Body of pancreas (tissue), 4 donors: ENCODE measurements at regions not wholly inside any gene's neighbourhood (a gene's known extent, or its start where the extent isn't known, plus 50 kb on each side); places are given as distances from the start of the nearest gene placed in this dataset.

ENCODE experiments used
- POLR2A ChIP-seq, 3 donors: fragments of 450-650 bp; IDR thresholded peaks; one replicate each; pipeline ENCODE4 v1.6.1; 2016; ENCODE audit warnings: antibody characterized with exemption in 3 of 3, mild to moderate bottlenecking in 2 of 3
- TF ChIP-seq, protein P1 (sequence below), 7 experiments: fragments of 450-650 bp in 4 of 7; fragments of 200-600 bp in 3 of 7; sonication (generic) in 3 of 7; IDR thresholded peaks; one replicate each; pipeline ENCODE4 v1.5.1; 2016 to 2019; ENCODE audit warnings: antibody characterized with exemption in 7 of 7

- TF ChIP-seq POLR2A (IDR thresholded peaks at IDR 0.05) = no peak
- TF ChIP-seq, protein P1, sequence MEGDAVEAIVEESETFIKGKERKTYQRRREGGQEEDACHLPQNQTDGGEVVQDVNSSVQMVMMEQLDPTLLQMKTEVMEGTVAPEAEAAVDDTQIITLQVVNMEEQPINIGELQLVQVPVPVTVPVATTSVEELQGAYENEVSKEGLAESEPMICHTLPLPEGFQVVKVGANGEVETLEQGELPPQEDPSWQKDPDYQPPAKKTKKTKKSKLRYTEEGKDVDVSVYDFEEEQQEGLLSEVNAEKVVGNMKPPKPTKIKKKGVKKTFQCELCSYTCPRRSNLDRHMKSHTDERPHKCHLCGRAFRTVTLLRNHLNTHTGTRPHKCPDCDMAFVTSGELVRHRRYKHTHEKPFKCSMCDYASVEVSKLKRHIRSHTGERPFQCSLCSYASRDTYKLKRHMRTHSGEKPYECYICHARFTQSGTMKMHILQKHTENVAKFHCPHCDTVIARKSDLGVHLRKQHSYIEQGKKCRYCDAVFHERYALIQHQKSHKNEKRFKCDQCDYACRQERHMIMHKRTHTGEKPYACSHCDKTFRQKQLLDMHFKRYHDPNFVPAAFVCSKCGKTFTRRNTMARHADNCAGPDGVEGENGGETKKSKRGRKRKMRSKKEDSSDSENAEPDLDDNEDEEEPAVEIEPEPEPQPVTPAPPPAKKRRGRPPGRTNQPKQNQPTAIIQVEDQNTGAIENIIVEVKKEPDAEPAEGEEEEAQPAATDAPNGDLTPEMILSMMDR (IDR thresholded peaks at IDR 0.05) = no peak
Measured at GRCh38 chr18:73099759-73100158, 232.0 kb upstream of the NETO1 start.
